Vagina (tissue), 2 donors: ENCODE measurements at regions not wholly inside any gene's neighbourhood (a gene's known extent, or its start where the extent isn't known, plus 50 kb on each side); places are given as distances from the start of the nearest gene placed in this dataset.

Experiments used
- CTCF ChIP-seq, 3 experiments: fragments of 450-650 bp in 2 of 3; fragments of 200-600 bp in 1 of 3; sonication (generic) in 1 of 3; IDR thresholded peaks; one replicate each; pipeline ENCODE4 v1.5.1; 2017 to 2019; ENCODE audit warnings: antibody characterized with exemption in 3 of 3, mild to moderate bottlenecking in 2 of 3, moderate library complexity in 2 of 3
- POLR2A ChIP-seq, 2 donors: fragments of 450-650 bp; IDR thresholded peaks; one replicate each; pipeline ENCODE4 v1.6.1; 2017; ENCODE audit warnings: antibody characterized with exemption in 2 of 2, mild to moderate bottlenecking in 2 of 2, moderate library complexity in 2 of 2
- POLR2AphosphoS5 ChIP-seq, 2 donors: sonication (generic); formaldehyde crosslinking; IDR thresholded peaks; one replicate each; pipeline ENCODE4 v1.9.0; 2017; ENCODE audit warnings: antibody characterized with exemption in 2 of 2, mild to moderate bottlenecking in 2 of 2, low read depth in 1 of 2; ENCODE audit not compliant: insufficient read depth in 1 of 2

- no peak for TF ChIP-seq CTCF (IDR thresholded peaks at IDR 0.05)
- TF ChIP-seq POLR2A (IDR thresholded peaks at IDR 0.05) = no peak
- TF ChIP-seq POLR2AphosphoS5 (IDR thresholded peaks at IDR 0.05; ENCODE audit: insufficient read depth in 1 of 2, low read depth in 1 of 2) = no peak
These were observed 800.3 kb upstream of the RAB6C start for GRCh38 chr2:129179199-129179598.
